Heart right ventricle (tissue), 16 donors: ENCODE measurements at regions not wholly inside any gene's neighbourhood (a gene's known extent, or its start where the extent isn't known, plus 50 kb on each side); places are given as distances from the start of the nearest gene placed in this dataset.

ENCODE experiments used
- ATAC-seq, 8 donors: fragments of 200-7000 bp; cut with Tn5 transposase; one replicate each; pipeline ENCODE4 v1.9.1; 2020; ENCODE audit warnings: mild to moderate bottlenecking in 8 of 8, moderate library complexity in 8 of 8, moderate number of reproducible peaks in 1 of 8
- DNase-seq, 2 donors: peaks; one replicate each; pipeline ENCODE4 v3.0.0-alpha.2; 2020
- H3K27ac ChIP-seq, 10 donors: fragments of 200-600 bp; sonication (generic) in 2 of 10; one replicate each; pipeline versions ENCODE4 v1.5.0 to v1.8.0; 2020 to 2022; ENCODE audit warnings: mild to moderate bottlenecking in 3 of 10
- H3K27me3 ChIP-seq, 7 donors: fragments of 200-600 bp; one replicate each; pipeline ENCODE4 v1.8.0; 2021 to 2022; ENCODE audit warnings: mild to moderate bottlenecking in 2 of 7
- H3K36me3 ChIP-seq, 9 donors: fragments of 200-600 bp; sonication (generic) in 1 of 9; one replicate each; pipeline versions ENCODE4 v1.5.0 to v1.8.0; 2020 to 2022; ENCODE audit warnings: mild to moderate bottlenecking in 2 of 9
- H3K4me1 ChIP-seq, 9 donors: fragments of 200-600 bp; sonication (generic) in 1 of 9; one replicate each; pipeline versions ENCODE4 v1.5.0 to v1.8.0; 2020 to 2022; ENCODE audit warnings: mild to moderate bottlenecking in 4 of 9
- H3K4me3 ChIP-seq, 10 donors: fragments of 200-600 bp; sonication (generic) in 2 of 10; one replicate each; pipeline versions ENCODE4 v1.5.0 to v1.8.0; 2020 to 2022; ENCODE audit warnings: mild to moderate bottlenecking in 7 of 10, moderate library complexity in 2 of 10
- H3K9me3 ChIP-seq, 11 donors: fragments of 200-600 bp in 10 of 11; sonication (generic) in 2 of 11; one replicate each; pipeline versions ENCODE4 v1.5.0 to v1.8.0; 2013 to 2022; ENCODE audit warnings: mild to moderate bottlenecking in 2 of 11, control low read depth in 1 of 11, moderate library complexity in 1 of 11
- CTCF ChIP-seq, 9 donors: fragments of 200-600 bp; sonication (generic) in 2 of 9; IDR thresholded peaks; one replicate each; pipeline versions ENCODE4 v1.5.0 to v1.8.0; 2021 to 2022; ENCODE audit warnings: antibody characterized with exemption in 9 of 9, mild to moderate bottlenecking in 5 of 9, moderate library complexity in 1 of 9
- WGBS, 2 donors: extraction: QIAGEN DNeasy Blood & Tissue Kit; methylation state at CpG; one replicate each; pipeline ENCODE4 v1.1.7; 2013; ENCODE audit warnings: inconsistent platforms in 1 of 2; 5-methylcytosine and 5-hydroxymethylcytosine counted together
- intact Hi-C, 10 donors: fragments of 100-400 bp; cut with DNase I; formaldehyde crosslinking; loops; one replicate each; pipeline versions ENCODE4 v1.11.1 to v1.14.2; 2022
- donor health status: Arrhythmogenic right ventricular cardiomyopathy.
- donor health status: ischemic (EF 13 %, LVEDD 7.1; RV severe dilation, severe dysfunction).
- donor health status: healthy with polysubstance abuse.
- donor health status: DM: no; HTN: yes; CAD: no.
- donor health status: DM: no; HTN: no; CAD: no.
- donor health status: ischemic (EF 25% LVEDD 6.9; RV normal size, moderate dysfunction).
- donor health status: ischemic (EF 25% LVEDD 5.7; RV mildly dilated, moderate dysfunction).
- donor health status: healthy.
- donor health status: DM: yes; HTN: yes; CAD: no.
- donor health status: Ischemic cardiomyopathy.
- donor health status: ischemic (EF 35%, LVEDD 5.7; RV mildly dilated, moderate dysfunction).
- donor health status: nonischemic (EF 11% LVEDD 7.7; RV severe dilation, severe dysfunction).
- donor health status: DM: yes; HTN: yes; CAD: no.
- donor health status: PGD.
- donor health status: ischemic (EF 29% LVEDD 5.4; RV normal size, mild dysfunction).
- donor health status: nonischemic (EF 23%, LVEDD 6.1; RV moderate dilation, normal function).

- no peaks in the 10 kb centered on the region for H3K36me3 ChIP-seq
- no peak for TF ChIP-seq CTCF (IDR thresholded peaks at IDR 0.05)
- H3K4me3 ChIP-seq = no peak overlapping the region
- ATAC-seq (peak in 3 of 8 donors; percentile 35 to 65 (median 46)), DNase-seq (no peak)
- intact Hi-C loops = no loop called here
- H3K27me3 ChIP-seq = no peaks in the 10 kb centered on the region
- 60 to 71% methylated on average over 4 of the region's 4 CpGs for WGBS, 2 donors
- H3K9me3 ChIP-seq = no peaks in the 10 kb centered on the region
- H3K4me1 ChIP-seq = no peaks in the 10 kb centered on the region
- H3K27ac ChIP-seq = no peak overlapping the region
Measured at GRCh38 chr2:167537743-167538142, 649.5 kb downstream of the XIRP2 start.

GRCh38 chr2:167534443-167534842 lies 646.2 kb downstream of the XIRP2 start:
- ATAC-seq = no peak

DNA sequence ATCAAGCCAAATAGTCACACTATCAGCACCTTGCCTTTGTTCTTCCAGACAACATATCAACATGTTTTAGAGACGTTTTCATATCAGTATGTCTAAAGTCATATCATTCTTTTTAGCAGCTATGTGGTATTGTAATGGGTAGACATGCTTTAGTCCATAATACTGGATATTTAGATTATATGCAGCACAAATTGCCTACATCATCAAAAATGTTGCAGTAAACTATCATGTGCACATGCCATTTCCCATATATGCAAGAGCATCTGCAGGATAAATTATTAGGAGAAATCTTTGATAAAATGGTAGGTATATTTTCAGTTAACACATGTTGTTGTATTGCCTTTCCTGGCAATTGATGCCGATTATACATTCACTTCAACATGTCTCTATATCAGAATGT lies 636.5 kb downstream of the XIRP2 start:
- peaks cover 0 to 6% (median 0%) of the 10 kb centered on the region in 11 donors for H3K9me3 ChIP-seq
- no peak overlapping the region for H3K4me3 ChIP-seq
- no peaks in the 10 kb centered on the region for H3K4me1 ChIP-seq
- 49 to 50% methylated on average over 2 of the region's 2 CpGs for WGBS, 2 donors
- DNase-seq = no peak
- H3K36me3 ChIP-seq = no peaks in the 10 kb centered on the region
- no peak for TF ChIP-seq CTCF (IDR thresholded peaks at IDR 0.05)
- no peaks in the 10 kb centered on the region for H3K27me3 ChIP-seq
- intact Hi-C loops = no loop called here
- no peak for ATAC-seq
- H3K27ac ChIP-seq = no peak overlapping the region

More at GRCh38 chr2:167534443-167534842, 646.2 kb downstream of the XIRP2 start:
- DNase-seq = no peak
- intact Hi-C loops = no loop called here
- no peaks in the 10 kb centered on the region for H3K4me1 ChIP-seq
- no peak for TF ChIP-seq CTCF (IDR thresholded peaks at IDR 0.05)
- WGBS, 2 donors = 86 to 93% methylated on average over 1 of the region's 1 CpG
- H3K9me3 ChIP-seq = no peaks in the 10 kb centered on the region
- H3K27ac ChIP-seq = no peak overlapping the region
- no peaks in the 10 kb centered on the region for H3K36me3 ChIP-seq
- no peaks in the 10 kb centered on the region for H3K27me3 ChIP-seq
- H3K4me3 ChIP-seq = no peak overlapping the region

- no peak for ATAC-seq
- no peak for DNase-seq
- Histone ChIP-seq H3K36me3 (no peaks in the 10 kb centered on the region), H3K4me1 (no peaks in the 10 kb centered on the region), H3K27me3 (no peaks in the 10 kb centered on the region), H3K9me3 (no peaks in the 10 kb centered on the region), H3K4me3 (no peak overlapping the region), H3K27ac (no peak overlapping the region)
- TF ChIP-seq CTCF (IDR thresholded peaks at IDR 0.05) = no peak
- 38 to 55% methylated on average over 2 of the region's 2 CpGs for WGBS, 2 donors
- intact Hi-C loops = no loop called here
Measured at GRCh38 chr2:167510071-167510759, 621.9 kb downstream of the XIRP2 start.
